GM12874 (cell line): ENCODE measurements at regions not wholly inside any gene's neighbourhood (a gene's known extent, or its start where the extent isn't known, plus 50 kb on each side); places are given as distances from the start of the nearest gene placed in this dataset.

Experiments used
- CTCF ChIP-seq: IDR thresholded peaks from 2 replicates; pipeline ENCODE4 v1.5.1; 2011; ENCODE audit warnings: low read depth, mild to moderate bottlenecking, control low read depth, low read length, moderate library complexity; ENCODE audit not compliant: insufficient read depth

GRCh38 chr18:53795061-53795460 lies 429.4 kb downstream of the MBD2 start:
- no peak for TF ChIP-seq CTCF

GRCh38 chr18:53792762-53793161 lies 431.7 kb downstream of the MBD2 start:
- TF ChIP-seq CTCF: no peak

GRCh38 chr18:53790786-53791185 lies 433.7 kb downstream of the MBD2 start:
- TF ChIP-seq CTCF: no peak

GRCh38 chr18:53789376-53790247 lies 434.9 kb downstream of the MBD2 start:
- no peak for TF ChIP-seq CTCF

- no peak for TF ChIP-seq CTCF
Measured at GRCh38 chr18:53785811-53786210, 438.7 kb downstream of the MBD2 start.

GRCh38 chr18:53784253-53784652 lies 440.2 kb downstream of the MBD2 start:
- no peak for TF ChIP-seq CTCF

GRCh38 chr18:53780666-53781065 lies 443.8 kb downstream of the MBD2 start:
- TF ChIP-seq CTCF: no peak
